Pancreas (tissue), 10 donors: ENCODE measurements at regions not wholly inside any gene's neighbourhood (a gene's known extent, or its start where the extent isn't known, plus 50 kb on each side); places are given as distances from the start of the nearest gene placed in this dataset.

Experiments used
- ATAC-seq, 4 donors: fragments of 200-7000 bp; cut with Tn5 transposase; one replicate each; pipeline versions ENCODE4 v1.8.0 to v1.9.1; 2020; ENCODE audit warnings: mild to moderate bottlenecking in 4 of 4, moderate library complexity in 4 of 4
- DNase-seq, 6 donors: peaks; one replicate each; pipeline ENCODE4 v3.0.0-alpha.2; 2020
- FAIRE-seq: peaks from 2 replicates; lab custom pipeline; 2012; peaks lifted over from hg19 to GRCh38; lab: Jason Lieb, UNC
- H3K27ac ChIP-seq, 4 donors: fragments of 200-600 bp; sonication (generic); 1 replicate in 3 of 4; 2 replicates in 1 of 4; pipeline versions ENCODE4 v1.5.0 to v1.8.0; 2020
- H3K27me3 ChIP-seq, 4 donors: fragments of 200-600 bp; one replicate each; pipeline ENCODE4 v1.8.0; 2021
- H3K36me3 ChIP-seq, 3 donors: fragments of 200-600 bp; sonication (generic) in 1 of 3; one replicate each; pipeline versions ENCODE4 v1.5.0 to v1.8.0; 2020 to 2021
- H3K4me1 ChIP-seq, 3 donors: fragments of 200-600 bp; one replicate each; pipeline ENCODE4 v1.8.0; 2021
- H3K4me3 ChIP-seq, 4 donors: fragments of 200-600 bp; sonication (generic) in 2 of 4; one replicate each; pipeline versions ENCODE4 v1.5.0 to v1.8.0; 2020 to 2021
- H3K9me3 ChIP-seq, 4 donors: fragments of 200-600 bp; one replicate each; pipeline ENCODE4 v1.8.0; 2021
- CTCF ChIP-seq, 4 donors: fragments of 200-600 bp; sonication (generic) in 3 of 4; IDR thresholded peaks; one replicate each; pipeline versions ENCODE4 v1.5.0 to v1.8.0; 2021; ENCODE audit warnings: antibody characterized with exemption in 4 of 4
- WGBS, 2 donors: extraction: QIAGEN DNeasy Blood & Tissue Kit; methylation state at CpG; one replicate each; pipeline ENCODE4 v1.1.7; 2013; 5-methylcytosine and 5-hydroxymethylcytosine counted together
- intact Hi-C, 3 donors: fragments of 100-400 bp; cut with DNase I; formaldehyde crosslinking; loops; one replicate each; pipeline versions ENCODE4 v1.11.1 to v1.14.2; 2022
- donor health status: healthy with polysubstance abuse.
- donor health status: DM: no; HTN: no; CAD: no; lungs with moderate emphysema.
- donor health status: DM: no; HTN: no; CAD: no.
- donor health status: control.
- donor health status: control.
- donor health status: Bipolar disorder and iron deficiency.
- donor health status: DM: yes; HTN: yes; CAD: no.
- donor health status: DM: no; HTN: no; CAD: no.
- donor health status: DM: no; HTN: no; CAD: no.
- donor health status: DM: yes; HTN: yes; CAD: no.

- H3K4me1 ChIP-seq: peaks cover 36 to 70% (median 48%) of the 10 kb centered on the region in 3 donors
Measured at GRCh38 chr7:130996205-130996832, 262.3 kb upstream of the KLF14 start.

GRCh38 chr7:130996833-130997231 is 262.8 kb upstream of the KLF14 start:
- no peaks in the 10 kb centered on the region for H3K9me3 ChIP-seq
- peaks cover 36 to 70% (median 48%) of the 10 kb centered on the region in 3 donors for H3K4me1 ChIP-seq
- ATAC-seq: peak; percentile 62 to 70 (median 66)
- H3K27ac ChIP-seq: peak overlapping the region; percentile 50 to 93 (median 68)
- H3K36me3 ChIP-seq: no peaks in the 10 kb centered on the region
- DNase-seq: peak in 4 of 6 donors; percentile 52 to 85 (median 77)
- intact Hi-C loops: no loop called here
- H3K4me3 ChIP-seq: peak overlapping the region in 1 of 4 donors; percentile 8
- 4 to 7% methylated on average over 6 of the region's 6 CpGs for WGBS, 2 donors
- TF ChIP-seq CTCF (IDR thresholded peaks at IDR 0.05): no peak
- no peak for FAIRE-seq
- no peaks in the 10 kb centered on the region for H3K27me3 ChIP-seq

More at GRCh38 chr7:130996205-130996832, 262.3 kb upstream of the KLF14 start:
- 5 to 12% methylated on average over 5 of the region's 5 CpGs for WGBS, 2 donors
- H3K27ac ChIP-seq: peak overlapping the region; percentile 50 to 93 (median 68)
- FAIRE-seq (no peak), DNase-seq (no peak), ATAC-seq (peak; percentile 32 to 45 (median 37))
- intact Hi-C loops: no loop called here
- H3K9me3 ChIP-seq: no peaks in the 10 kb centered on the region
- no peaks in the 10 kb centered on the region for H3K36me3 ChIP-seq
- H3K4me3 ChIP-seq: peak overlapping the region in 1 of 4 donors; percentile 8
- H3K27me3 ChIP-seq: no peaks in the 10 kb centered on the region
- no peak for TF ChIP-seq CTCF (IDR thresholded peaks at IDR 0.05)

GRCh38 chr7:130998993-130999602 is 265.1 kb upstream of the KLF14 start:
- TF ChIP-seq CTCF (IDR thresholded peaks at IDR 0.05): no peak
- ATAC-seq (no peak), FAIRE-seq (no peak), DNase-seq (peak in 1 of 6 donors; percentile 18)
- Histone ChIP-seq H3K4me1 (peaks cover 28 to 60% (median 37%) of the 10 kb centered on the region in 3 donors), H3K9me3 (no peaks in the 10 kb centered on the region), H3K27ac (peak overlapping the region in 1 of 4 donors; percentile 17), H3K27me3 (no peaks in the 10 kb centered on the region), H3K4me3 (no peak overlapping the region), H3K36me3 (no peaks in the 10 kb centered on the region)
- intact Hi-C loops: no loop called here
- 95 to 96% methylated on average over 3 of the region's 3 CpGs for WGBS, 2 donors

GRCh38 chr7:130999926-131000325 is 265.9 kb upstream of the KLF14 start:
- H3K27me3 ChIP-seq: no peaks in the 10 kb centered on the region
- TF ChIP-seq CTCF (IDR thresholded peaks at IDR 0.05): no peak
- intact Hi-C loops: no loop called here
- no peak overlapping the region for H3K4me3 ChIP-seq
- FAIRE-seq (no peak), DNase-seq (no peak), ATAC-seq (no peak)
- H3K9me3 ChIP-seq: no peaks in the 10 kb centered on the region
- H3K27ac ChIP-seq: peak overlapping the region in 1 of 4 donors; percentile 17
- WGBS, 2 donors: 85 to 88% methylated on average over 4 of the region's 4 CpGs
- no peaks in the 10 kb centered on the region for H3K36me3 ChIP-seq
- H3K4me1 ChIP-seq: peaks cover 20 to 52% (median 29%) of the 10 kb centered on the region in 3 donors

GRCh38 chr7:131000389-131000788 is 266.4 kb upstream of the KLF14 start:
- ATAC-seq (no peak), DNase-seq (peak in 1 of 6 donors; percentile 12), FAIRE-seq (no peak)
- Histone ChIP-seq H3K4me3 (no peak overlapping the region), H3K27ac (no peak overlapping the region), H3K36me3 (no peaks in the 10 kb centered on the region), H3K9me3 (no peaks in the 10 kb centered on the region), H3K4me1 (peaks cover 15 to 47% (median 24%) of the 10 kb centered on the region in 3 donors), H3K27me3 (no peaks in the 10 kb centered on the region)
- WGBS, 2 donors: 89 to 90% methylated on average over 6 of the region's 6 CpGs
- intact Hi-C loops: no loop called here
- TF ChIP-seq CTCF (IDR thresholded peaks at IDR 0.05): no peak
